ENCODE measurements at regions not wholly inside any gene's neighbourhood (a gene's known extent, or its start where the extent isn't known, plus 50 kb on each side); places are given as distances from the start of the nearest gene placed in this dataset.

- DNase-seq: no peak
Measured at GRCh38 chr1:239736479-239736878, 350.1 kb downstream of the CHRM3 start.

- DNase-seq: no peak
Measured at GRCh38 chr1:239739375-239739774, 352.3 kb upstream of the FMN2 start.

GRCh38 chr1:239739919-239740318, 351.8 kb upstream of the FMN2 start:
- DNase-seq: no peak

- no peak for DNase-seq
Measured at GRCh38 chr1:239742416-239743109, 349.1 kb upstream of the FMN2 start.

GRCh38 chr1:239744851-239745250, 346.8 kb upstream of the FMN2 start:
- DNase-seq: no peak

GRCh38 chr1:239755107-239755912, 336.4 kb upstream of the FMN2 start:
- DNase-seq: no peak

- no peak for DNase-seq
Measured at GRCh38 chr1:239757716-239758115, 334.0 kb upstream of the FMN2 start.

GRCh38 chr1:239758756-239759155, 332.9 kb upstream of the FMN2 start:
- no peak for DNase-seq

- no peak for DNase-seq
Measured at GRCh38 chr1:239761509-239761908, 330.2 kb upstream of the FMN2 start.

GRCh38 chr1:239763850-239764249, 327.8 kb upstream of the FMN2 start:
- no peak for DNase-seq

- DNase-seq: no peak
Measured at GRCh38 chr1:239764546-239764945, 327.1 kb upstream of the FMN2 start.

GRCh38 chr1:239765163-239765562, 326.5 kb upstream of the FMN2 start:
- no peak for DNase-seq

- DNase-seq: no peak
Measured at GRCh38 chr1:239771550-239771949, 320.1 kb upstream of the FMN2 start.

- DNase-seq: no peak
Measured at GRCh38 chr1:239772446-239772845, 319.2 kb upstream of the FMN2 start.

GRCh38 chr1:239775466-239775865, 316.2 kb upstream of the FMN2 start:
- DNase-seq: no peak

GRCh38 chr1:239778208-239778813, 313.4 kb upstream of the FMN2 start:
- DNase-seq: no peak

- no peak for DNase-seq
Measured at GRCh38 chr1:239779962-239780361, 311.7 kb upstream of the FMN2 start.

- no peak for DNase-seq
Measured at GRCh38 chr1:239784896-239785295, 306.8 kb upstream of the FMN2 start.

GRCh38 chr1:239785576-239785975, 306.1 kb upstream of the FMN2 start:
- DNase-seq: no peak

GRCh38 chr1:239786464-239786863, 305.2 kb upstream of the FMN2 start:
- no peak for DNase-seq

GRCh38 chr1:239792157-239792556, 299.5 kb upstream of the FMN2 start:
- DNase-seq: no peak

- no peak for DNase-seq
Measured at GRCh38 chr1:239795304-239795703, 296.4 kb upstream of the FMN2 start.

GRCh38 chr1:239799617-239800016, 292.1 kb upstream of the FMN2 start:
- no peak for DNase-seq

- DNase-seq: no peak
Measured at GRCh38 chr1:239800861-239801260, 290.8 kb upstream of the FMN2 start.

Measured in dermis blood vessel endothelial cell (primary cell).